GM19395 (cell line): ENCODE measurements at regions not wholly inside any gene's neighbourhood (a gene's known extent, or its start where the extent isn't known, plus 50 kb on each side); places are given as distances from the start of the nearest gene placed in this dataset.
"Not testable (repeated sequence)": the region's sequence is repeated elsewhere in the genome, so short reads cannot be mapped to it uniquely, and the experiment has no call there.

Experiments used
- ATAC-seq: cut with Tn5 transposase; IDR thresholded peaks from one replicate; pipeline ENCODE4 v1.9.1; 2021; ENCODE audit warnings: mild to moderate bottlenecking, moderate library complexity; ENCODE audit not compliant: unreplicated experiment

DNA sequence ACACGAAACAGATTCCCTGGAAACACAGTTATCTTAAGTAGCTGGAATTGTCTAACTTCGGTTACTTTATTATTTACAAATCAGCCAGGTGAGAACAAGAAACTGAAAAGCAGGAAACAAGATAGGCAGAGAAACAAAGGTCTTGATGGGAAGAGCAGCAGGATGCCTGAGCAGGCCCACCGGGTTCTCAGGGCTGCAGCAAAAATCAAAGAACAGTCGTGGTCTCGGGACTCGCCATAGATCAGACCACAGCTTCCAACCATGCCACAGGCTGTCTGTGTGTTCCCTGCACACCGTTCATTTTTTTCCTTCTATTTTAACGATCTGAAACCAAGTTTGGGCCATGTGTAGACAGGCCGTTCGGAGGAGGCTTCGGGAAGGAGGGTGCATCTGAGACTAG, 62.7 kb upstream of the SOX11 start:
- ATAC-seq: not testable (repeated sequence)

DNA sequence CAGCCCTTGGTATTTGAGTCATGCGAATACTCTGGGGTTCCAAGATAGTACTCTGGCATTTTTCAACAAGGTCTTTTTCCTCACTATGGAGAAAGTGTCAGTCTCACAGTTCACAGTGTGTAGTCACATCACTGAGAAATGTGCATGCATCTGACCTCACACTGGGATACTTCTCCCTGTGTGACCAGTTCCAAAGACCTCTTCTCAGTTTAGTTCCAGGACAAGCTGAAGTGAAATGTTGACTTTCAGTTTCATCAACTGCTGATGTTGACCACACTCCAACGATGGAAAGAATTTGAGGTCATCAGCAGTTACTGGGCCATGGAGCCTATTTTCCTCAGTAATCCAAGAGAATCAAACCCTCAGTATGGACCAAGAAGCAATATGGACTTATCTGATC, 55.1 kb upstream of the SOX11 start:
- ATAC-seq: not testable (repeated sequence)
